ENCODE measurements at regions not wholly inside any gene's neighbourhood (a gene's known extent, or its start where the extent isn't known, plus 50 kb on each side); places are given as distances from the start of the nearest gene placed in this dataset.
"Not testable (repeated sequence)": the region's sequence is repeated elsewhere in the genome, so short reads cannot be mapped to it uniquely, and the experiment has no call there.

DNA sequence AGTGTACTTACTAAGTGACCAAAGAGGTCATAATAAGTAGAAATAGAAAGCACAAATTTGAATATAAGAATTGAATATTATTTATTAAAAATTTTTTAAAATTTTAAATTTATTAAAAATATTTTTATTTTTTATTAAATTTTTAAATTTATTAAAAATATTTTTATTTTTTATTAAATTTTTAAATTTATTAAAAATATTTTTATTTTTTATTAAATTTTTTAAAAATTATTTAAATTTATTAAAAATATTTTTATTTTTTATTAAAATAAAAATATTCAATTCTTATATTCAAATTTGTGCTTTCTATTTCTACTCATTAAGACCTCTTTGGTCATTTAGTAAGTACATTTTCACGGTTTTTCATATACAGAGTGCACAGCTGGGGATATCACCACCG is 366.5 kb downstream of the PTH2R start:
- H3K27ac ChIP-seq (ENCODE audit: low read length); H3K9me3 ChIP-seq (ENCODE audit: control insufficient read depth in 2 of 2, low read length in 2 of 2); H3K4me3 ChIP-seq (ENCODE audit: low read length in 2 of 2); H3K4me1 ChIP-seq (ENCODE audit: control insufficient read depth, insufficient read depth, low read length); H3K27me3 ChIP-seq (ENCODE audit: control insufficient read depth in 1 of 2, insufficient read depth in 2 of 2, low read length in 2 of 2); H3K9ac ChIP-seq (ENCODE audit: low read length in 2 of 2); H3K36me3 ChIP-seq (ENCODE audit: control insufficient read depth in 2 of 2, insufficient read depth in 2 of 2, low read length in 2 of 2): not testable (repeated sequence)

DNA sequence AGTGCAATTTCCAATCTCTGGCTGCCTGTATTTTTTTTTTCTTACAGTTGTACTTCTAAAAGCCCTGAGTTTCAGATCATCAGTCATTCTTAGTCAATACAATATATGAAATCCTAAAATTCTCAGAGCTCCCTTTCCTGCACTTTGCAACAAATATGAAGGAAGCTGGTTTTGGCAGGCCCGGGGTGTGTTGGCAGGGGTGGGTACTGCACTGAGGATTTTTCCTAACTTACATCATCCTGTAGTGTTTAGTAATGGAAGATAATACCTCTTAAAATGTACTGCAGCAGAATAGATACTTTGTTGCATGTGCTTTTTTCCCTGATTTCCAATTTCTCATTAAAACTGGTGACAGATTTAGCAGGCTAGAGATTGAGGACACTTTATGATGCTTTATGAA is 374.6 kb downstream of the PTH2R start:
- no peaks in the 10 kb centered on the region for H3K4me1 ChIP-seq (ENCODE audit: control insufficient read depth, insufficient read depth, low read length)
- no peaks in the 10 kb centered on the region for H3K9me3 ChIP-seq (ENCODE audit: control insufficient read depth in 2 of 2, low read length in 2 of 2)
- no peak overlapping the region for H3K9ac ChIP-seq (ENCODE audit: low read length in 2 of 2)
- no peak overlapping the region for H3K27ac ChIP-seq (ENCODE audit: low read length)
- H3K36me3 ChIP-seq (ENCODE audit: control insufficient read depth in 2 of 2, insufficient read depth in 2 of 2, low read length in 2 of 2), result no peaks in the 10 kb centered on the region
- no peaks in the 10 kb centered on the region for H3K27me3 ChIP-seq (ENCODE audit: control insufficient read depth in 1 of 2, insufficient read depth in 2 of 2, low read length in 2 of 2)
- no peak overlapping the region for H3K4me3 ChIP-seq (ENCODE audit: low read length in 2 of 2)

GRCh38 chr2:208782097-208782496 is 375.5 kb downstream of the PTH2R start:
- Histone ChIP-seq H3K4me1 (ENCODE audit: control insufficient read depth, insufficient read depth, low read length) (no peaks in the 10 kb centered on the region), H3K9ac (ENCODE audit: low read length in 2 of 2) (no peak overlapping the region), H3K36me3 (ENCODE audit: control insufficient read depth in 2 of 2, insufficient read depth in 2 of 2, low read length in 2 of 2) (no peaks in the 10 kb centered on the region), H3K9me3 (ENCODE audit: control insufficient read depth in 2 of 2, low read length in 2 of 2) (no peaks in the 10 kb centered on the region), H3K27ac (ENCODE audit: low read length) (no peak overlapping the region), H3K27me3 (ENCODE audit: control insufficient read depth in 1 of 2, insufficient read depth in 2 of 2, low read length in 2 of 2) (no peaks in the 10 kb centered on the region), H3K4me3 (ENCODE audit: low read length in 2 of 2) (no peak overlapping the region)

GRCh38 chr2:208783184-208783583 is 376.6 kb downstream of the PTH2R start:
- H3K9me3 ChIP-seq (ENCODE audit: control insufficient read depth in 2 of 2, low read length in 2 of 2), result no peaks in the 10 kb centered on the region
- H3K27ac ChIP-seq (ENCODE audit: low read length), result no peak overlapping the region
- H3K4me1 ChIP-seq (ENCODE audit: control insufficient read depth, insufficient read depth, low read length), result no peaks in the 10 kb centered on the region
- no peak overlapping the region for H3K4me3 ChIP-seq (ENCODE audit: low read length in 2 of 2)
- no peaks in the 10 kb centered on the region for H3K36me3 ChIP-seq (ENCODE audit: control insufficient read depth in 2 of 2, insufficient read depth in 2 of 2, low read length in 2 of 2)
- H3K9ac ChIP-seq (ENCODE audit: low read length in 2 of 2), result no peak overlapping the region
- no peaks in the 10 kb centered on the region for H3K27me3 ChIP-seq (ENCODE audit: control insufficient read depth in 1 of 2, insufficient read depth in 2 of 2, low read length in 2 of 2)

DNA sequence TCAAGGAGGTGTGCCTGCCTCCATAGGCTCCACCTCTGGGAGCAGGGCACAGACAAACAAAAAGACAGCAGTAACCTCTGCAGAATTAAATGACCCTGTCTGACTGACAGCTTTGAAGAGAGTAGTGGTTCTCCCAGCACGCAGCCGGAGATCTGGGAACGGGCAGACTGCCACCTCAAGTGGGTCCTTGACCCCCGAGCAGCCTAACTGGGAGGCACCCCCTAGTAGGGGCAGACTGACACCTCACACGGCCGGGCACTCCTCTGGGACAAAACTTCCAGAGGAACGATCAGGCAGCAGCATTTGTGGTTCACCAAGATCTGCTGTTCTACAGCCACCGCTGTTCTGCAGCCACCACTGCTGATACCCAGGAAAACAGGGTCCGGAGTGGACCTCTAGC is 378.2 kb downstream of the PTH2R start:
- not testable (repeated sequence) for H3K36me3 ChIP-seq (ENCODE audit: control insufficient read depth in 2 of 2, insufficient read depth in 2 of 2, low read length in 2 of 2); H3K27ac ChIP-seq (ENCODE audit: low read length); H3K4me1 ChIP-seq (ENCODE audit: control insufficient read depth, insufficient read depth, low read length); H3K4me3 ChIP-seq (ENCODE audit: low read length in 2 of 2); H3K9me3 ChIP-seq (ENCODE audit: control insufficient read depth in 2 of 2, low read length in 2 of 2); H3K27me3 ChIP-seq (ENCODE audit: control insufficient read depth in 1 of 2, insufficient read depth in 2 of 2, low read length in 2 of 2); H3K9ac ChIP-seq (ENCODE audit: low read length in 2 of 2)

GRCh38 chr2:208791257-208791656 is 384.7 kb downstream of the PTH2R start:
- H3K27me3 ChIP-seq (ENCODE audit: control insufficient read depth in 1 of 2, insufficient read depth in 2 of 2, low read length in 2 of 2), result no peaks in the 10 kb centered on the region
- no peak overlapping the region for H3K4me3 ChIP-seq (ENCODE audit: low read length in 2 of 2)
- H3K9ac ChIP-seq (ENCODE audit: low read length in 2 of 2), result no peak overlapping the region
- H3K4me1 ChIP-seq (ENCODE audit: control insufficient read depth, insufficient read depth, low read length), result no peaks in the 10 kb centered on the region
- H3K36me3 ChIP-seq (ENCODE audit: control insufficient read depth in 2 of 2, insufficient read depth in 2 of 2, low read length in 2 of 2), result no peaks in the 10 kb centered on the region
- no peak overlapping the region for H3K27ac ChIP-seq (ENCODE audit: low read length)
- no peaks in the 10 kb centered on the region for H3K9me3 ChIP-seq (ENCODE audit: control insufficient read depth in 2 of 2, low read length in 2 of 2)

DNA sequence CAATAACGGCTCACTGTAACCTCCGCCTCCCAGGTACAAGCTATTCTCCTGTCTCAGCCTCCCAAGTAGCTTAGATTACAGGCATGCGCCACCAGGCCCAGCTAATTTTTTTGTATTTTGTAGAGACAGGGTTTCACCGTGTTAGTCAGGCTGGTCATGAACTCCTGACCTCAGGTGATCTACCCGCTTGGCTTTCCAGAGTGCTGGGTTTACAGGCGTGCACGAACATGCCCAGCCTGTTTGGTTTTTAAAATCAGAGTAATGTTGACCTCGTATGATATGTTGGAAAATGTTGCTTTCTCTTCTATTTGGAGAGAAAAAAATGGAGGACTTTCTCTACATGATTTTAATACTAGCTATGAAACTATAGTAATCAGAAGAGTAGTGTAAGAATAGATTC is 386.2 kb downstream of the PTH2R start:
- Histone ChIP-seq H3K9ac (ENCODE audit: low read length in 2 of 2) (no peak overlapping the region), H3K4me1 (ENCODE audit: control insufficient read depth, insufficient read depth, low read length) (no peaks in the 10 kb centered on the region), H3K27me3 (ENCODE audit: control insufficient read depth in 1 of 2, insufficient read depth in 2 of 2, low read length in 2 of 2) (no peaks in the 10 kb centered on the region), H3K27ac (ENCODE audit: low read length) (no peak overlapping the region), H3K9me3 (ENCODE audit: control insufficient read depth in 2 of 2, low read length in 2 of 2) (no peaks in the 10 kb centered on the region), H3K36me3 (ENCODE audit: control insufficient read depth in 2 of 2, insufficient read depth in 2 of 2, low read length in 2 of 2) (no peaks in the 10 kb centered on the region), H3K4me3 (ENCODE audit: low read length in 2 of 2) (no peak overlapping the region)

DNA sequence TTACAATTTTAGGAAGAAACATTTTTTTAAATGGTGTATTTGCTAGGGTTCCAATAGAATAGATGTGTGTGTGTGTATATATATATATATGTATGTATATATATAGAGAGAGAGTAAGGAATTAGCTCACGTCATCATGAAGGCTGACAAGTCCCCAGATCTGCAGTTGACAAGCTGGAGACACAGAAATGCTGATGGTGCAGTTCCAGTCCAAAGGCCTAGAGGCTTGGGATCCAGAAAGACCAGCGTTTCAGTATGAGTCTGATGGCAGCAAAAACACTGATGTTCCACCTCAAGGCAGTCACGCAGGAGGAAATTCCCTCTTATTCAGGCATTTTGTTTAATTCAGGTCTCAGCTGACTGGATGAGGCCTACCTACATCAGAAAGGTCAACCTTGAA is 386.8 kb downstream of the PTH2R start:
- H3K9me3 ChIP-seq (ENCODE audit: control insufficient read depth in 2 of 2, low read length in 2 of 2), result no peaks in the 10 kb centered on the region

GRCh38 chr2:208794288-208794975 is 387.8 kb downstream of the PTH2R start:
- Histone ChIP-seq H3K9me3 (ENCODE audit: control insufficient read depth in 2 of 2, low read length in 2 of 2) (no peaks in the 10 kb centered on the region), H3K4me3 (ENCODE audit: low read length in 2 of 2) (no peak overlapping the region), H3K9ac (ENCODE audit: low read length in 2 of 2) (no peak overlapping the region), H3K36me3 (ENCODE audit: control insufficient read depth in 2 of 2, insufficient read depth in 2 of 2, low read length in 2 of 2) (no peaks in the 10 kb centered on the region), H3K4me1 (ENCODE audit: control insufficient read depth, insufficient read depth, low read length) (no peaks in the 10 kb centered on the region), H3K27me3 (ENCODE audit: control insufficient read depth in 1 of 2, insufficient read depth in 2 of 2, low read length in 2 of 2) (no peaks in the 10 kb centered on the region), H3K27ac (ENCODE audit: low read length) (no peak overlapping the region)

More for the DNA sequence above, 386.8 kb downstream of the PTH2R start:
- Histone ChIP-seq H3K36me3 (ENCODE audit: control insufficient read depth in 2 of 2, insufficient read depth in 2 of 2, low read length in 2 of 2) (no peaks in the 10 kb centered on the region), H3K4me1 (ENCODE audit: control insufficient read depth, insufficient read depth, low read length) (no peaks in the 10 kb centered on the region), H3K9ac (ENCODE audit: low read length in 2 of 2) (no peak overlapping the region), H3K27me3 (ENCODE audit: control insufficient read depth in 1 of 2, insufficient read depth in 2 of 2, low read length in 2 of 2) (no peaks in the 10 kb centered on the region), H3K4me3 (ENCODE audit: low read length in 2 of 2) (no peak overlapping the region), H3K27ac (ENCODE audit: low read length) (no peak overlapping the region)

DNA sequence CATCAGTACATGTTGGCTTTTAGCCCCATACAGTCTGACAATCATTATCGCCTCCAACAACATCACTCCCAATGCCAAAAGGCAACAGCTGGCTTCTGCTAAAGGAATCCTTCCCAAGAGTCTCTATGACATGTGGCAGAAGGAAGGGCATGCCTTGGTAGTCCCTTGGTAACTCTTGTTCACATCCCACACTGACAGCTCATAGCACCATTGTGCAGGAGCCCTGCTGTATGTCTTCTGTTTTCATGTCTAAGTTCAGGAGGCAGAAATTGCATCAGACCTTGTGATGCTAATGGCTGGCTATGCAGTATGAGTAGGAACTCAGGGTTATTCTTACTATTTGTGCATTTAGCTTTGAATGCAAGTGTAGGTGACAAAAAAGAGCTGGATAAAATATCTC is 392.1 kb downstream of the PTH2R start:
- Histone ChIP-seq H3K27me3 (ENCODE audit: control insufficient read depth in 1 of 2, insufficient read depth in 2 of 2, low read length in 2 of 2) (no peaks in the 10 kb centered on the region), H3K4me1 (ENCODE audit: control insufficient read depth, insufficient read depth, low read length) (no peaks in the 10 kb centered on the region), H3K4me3 (ENCODE audit: low read length in 2 of 2) (no peak overlapping the region), H3K9ac (ENCODE audit: low read length in 2 of 2) (no peak overlapping the region), H3K9me3 (ENCODE audit: control insufficient read depth in 2 of 2, low read length in 2 of 2) (no peaks in the 10 kb centered on the region), H3K36me3 (ENCODE audit: control insufficient read depth in 2 of 2, insufficient read depth in 2 of 2, low read length in 2 of 2) (no peaks in the 10 kb centered on the region), H3K27ac (ENCODE audit: low read length) (no peak overlapping the region)

GRCh38 chr2:208799397-208799796 is 392.8 kb downstream of the PTH2R start:
- H3K27me3 ChIP-seq (ENCODE audit: control insufficient read depth in 1 of 2, insufficient read depth in 2 of 2, low read length in 2 of 2), result no peaks in the 10 kb centered on the region
- H3K4me3 ChIP-seq (ENCODE audit: low read length in 2 of 2), result no peak overlapping the region
- no peaks in the 10 kb centered on the region for H3K4me1 ChIP-seq (ENCODE audit: control insufficient read depth, insufficient read depth, low read length)
- H3K27ac ChIP-seq (ENCODE audit: low read length), result no peak overlapping the region
- no peaks in the 10 kb centered on the region for H3K9me3 ChIP-seq (ENCODE audit: control insufficient read depth in 2 of 2, low read length in 2 of 2)
- H3K9ac ChIP-seq (ENCODE audit: low read length in 2 of 2), result no peak overlapping the region
- no peaks in the 10 kb centered on the region for H3K36me3 ChIP-seq (ENCODE audit: control insufficient read depth in 2 of 2, insufficient read depth in 2 of 2, low read length in 2 of 2)
